H9 (cell line): ENCODE measurements at regions not wholly inside any gene's neighbourhood (a gene's known extent, or its start where the extent isn't known, plus 50 kb on each side); places are given as distances from the start of the nearest gene placed in this dataset.

Experiments
- DNase-seq: peaks from one replicate; pipeline ENCODE4 v3.0.0-alpha.2; 2017
- H2AFZ ChIP-seq: one replicate; pipeline ENCODE4 v1.6.1; 2013; ENCODE audit warnings: mild to moderate bottlenecking, low read length, control low read depth, moderate library complexity
- H2AK5ac ChIP-seq: 2 replicates; pipeline ENCODE4 v1.6.1; 2013; ENCODE audit warnings: low read length, control low read depth, mixed read lengths; ENCODE audit not compliant: insufficient read length
- H2BK120ac ChIP-seq: one replicate; pipeline ENCODE4 v1.6.1; 2013; ENCODE audit warnings: low read depth, mild to moderate bottlenecking, low read length, control low read depth, inconsistent platforms; ENCODE audit not compliant: poor library complexity, severe bottlenecking
- H2BK12ac ChIP-seq: 2 replicates; pipeline ENCODE4 v1.6.1; 2013; ENCODE audit warnings: low read length, control low read depth, mixed read lengths, low read depth; ENCODE audit not compliant: insufficient read length
- H2BK15ac ChIP-seq: 2 replicates; pipeline ENCODE4 v1.6.1; 2013; ENCODE audit warnings: low read depth, low read length, control low read depth
- H2BK20ac ChIP-seq: one replicate; pipeline ENCODE4 v1.6.1; 2013; ENCODE audit warnings: low read depth, mild to moderate bottlenecking, low read length, control low read depth, inconsistent platforms; ENCODE audit not compliant: poor library complexity, severe bottlenecking
- H2BK5ac ChIP-seq: 2 replicates; pipeline ENCODE4 v1.6.1; 2013; ENCODE audit warnings: low read length, control low read depth, mixed read lengths; ENCODE audit not compliant: insufficient read length
- H3K14ac ChIP-seq: 2 replicates; pipeline ENCODE4 v1.6.1; 2013; ENCODE audit warnings: low read length, control low read depth; ENCODE audit not compliant: insufficient read depth
- H3K18ac ChIP-seq: 2 replicates; pipeline ENCODE4 v1.6.1; 2013; ENCODE audit warnings: low read depth, mild to moderate bottlenecking, mixed read lengths, low read length, control low read depth; ENCODE audit not compliant: insufficient read length
- H3K23ac ChIP-seq: 2 replicates; pipeline ENCODE4 v1.6.1; 2013; ENCODE audit warnings: low read length, control low read depth, mixed read lengths, low read depth; ENCODE audit not compliant: insufficient read length
- H3K23me2 ChIP-seq: 2 replicates; pipeline ENCODE4 v1.6.1; 2013; ENCODE audit warnings: low read depth, mild to moderate bottlenecking, mixed read lengths, low read length, control low read depth; ENCODE audit not compliant: insufficient read length, poor library complexity, severe bottlenecking
- H3K27ac ChIP-seq: 2 replicates; pipeline ENCODE4 v1.5.1; 2013; ENCODE audit warnings: low read length, control low read depth, mixed read lengths, low read depth; ENCODE audit not compliant: insufficient read length
- H3K27me3 ChIP-seq: 2 replicates; pipeline ENCODE4 v1.6.1; 2013; ENCODE audit warnings: low read length, control low read depth, inconsistent platforms; ENCODE audit not compliant: insufficient read depth
- H3K4ac ChIP-seq: 2 replicates; pipeline ENCODE4 v1.6.1; 2013; ENCODE audit warnings: low read depth, mild to moderate bottlenecking, control low read depth, inconsistent platforms, low read length, moderate library complexity
- H3K4me1 ChIP-seq: 2 replicates; pipeline ENCODE4 v1.6.1; 2013; ENCODE audit warnings: low read length, control low read depth, inconsistent platforms; ENCODE audit not compliant: insufficient read depth
- H3K4me2 ChIP-seq: 2 replicates; pipeline ENCODE4 v1.6.1; 2013; ENCODE audit warnings: low read length, control low read depth, mixed read lengths; ENCODE audit not compliant: insufficient read length, insufficient read depth
- H3K56ac ChIP-seq: 2 replicates; pipeline ENCODE4 v1.6.1; 2013; ENCODE audit warnings: low read depth, mild to moderate bottlenecking, mixed read lengths, low read length, control low read depth; ENCODE audit not compliant: insufficient read length
- H3K79me1 ChIP-seq: 2 replicates; pipeline ENCODE4 v1.6.1; 2013; ENCODE audit warnings: low read depth, mild to moderate bottlenecking, moderate library complexity, low read length, control low read depth, inconsistent platforms; ENCODE audit not compliant: insufficient read depth, poor library complexity, severe bottlenecking
- H3K79me2 ChIP-seq: 2 replicates; pipeline ENCODE4 v1.6.1; 2013; ENCODE audit warnings: low read length, control low read depth, inconsistent platforms; ENCODE audit not compliant: insufficient read depth
- H3K9ac ChIP-seq: 2 replicates; pipeline ENCODE4 v1.6.1; 2013; ENCODE audit warnings: low read length, control low read depth, mixed read lengths; ENCODE audit not compliant: insufficient read length; ENCODE audit errors: extremely low read depth
- H3K9me3 ChIP-seq: one replicate; pipeline ENCODE4 v1.6.1; 2013; ENCODE audit warnings: low read depth, low read length, inconsistent platforms; ENCODE audit not compliant: control insufficient read depth
- H3T11ph ChIP-seq: one replicate; pipeline ENCODE4 v1.6.1; 2013; ENCODE audit warnings: mild to moderate bottlenecking, low read length, control low read depth, inconsistent platforms
- H4K20me1 ChIP-seq: one replicate; pipeline ENCODE4 v1.6.1; 2013; ENCODE audit not compliant: control insufficient read depth, insufficient read length, insufficient read depth
- H4K5ac ChIP-seq: 2 replicates; pipeline ENCODE4 v1.6.1; 2013; ENCODE audit warnings: low read depth, mild to moderate bottlenecking, mixed read lengths, low read length, control low read depth; ENCODE audit not compliant: insufficient read length
- H4K8ac ChIP-seq: replicated peaks from 2 replicates; pipeline ENCODE4 v1.6.1; 2013; ENCODE audit warnings: low read length, control low read depth, mixed read lengths, low read depth; ENCODE audit not compliant: insufficient read length
- H4K91ac ChIP-seq: 2 replicates; pipeline ENCODE4 v1.6.1; 2013; ENCODE audit warnings: low read depth, mild to moderate bottlenecking, moderate library complexity, mixed read lengths, low read length, control low read depth; ENCODE audit not compliant: insufficient read length
- H3K27ac Mint-ChIP-seq, 3 experiments: 2 replicates in 2 of 3; 3 replicates in 1 of 3; pipeline ENCODE4 v1.8.0; 2020 to 2021; ENCODE audit warnings: mixed read lengths in 3 of 3, mild to moderate bottlenecking in 1 of 3, moderate library complexity in 1 of 3
- H3K27me3 Mint-ChIP-seq: 2 replicates; pipeline ENCODE4 v1.8.0; 2021; ENCODE audit warnings: low read depth, mild to moderate bottlenecking, moderate library complexity, mixed read lengths
- H3K36me3 Mint-ChIP-seq, 3 experiments: 2 replicates in 2 of 3; 3 replicates in 1 of 3; pipeline ENCODE4 v1.8.0; 2020 to 2021; ENCODE audit warnings: low read depth in 3 of 3, mixed read lengths in 3 of 3; ENCODE audit not compliant: insufficient read depth in 1 of 3
- H3K4me1 Mint-ChIP-seq, 2 experiments: 2 replicates each; pipeline ENCODE4 v1.8.0; 2020; ENCODE audit warnings: mixed read lengths in 2 of 2
- H3K4me3 Mint-ChIP-seq, 2 experiments: 2 replicates in 1 of 2; 3 replicates in 1 of 2; pipeline ENCODE4 v1.8.0; 2020 to 2021; ENCODE audit warnings: mild to moderate bottlenecking in 2 of 2, mixed read lengths in 2 of 2, moderate library complexity in 1 of 2
- H3K9me3 Mint-ChIP-seq, 2 experiments: 2 replicates in 1 of 2; 3 replicates in 1 of 2; pipeline ENCODE4 v1.8.0; 2020; ENCODE audit warnings: mild to moderate bottlenecking in 2 of 2, mixed read lengths in 2 of 2, moderate library complexity in 1 of 2
- WGBS: extraction: QIAGEN DNeasy Blood & Tissue Kit; methylation state at CpG from one replicate; pipeline ENCODE4 v1.1.7; 2013; ENCODE audit warnings: missing lambda C conversion rate, low lambda C conversion rate, mixed read lengths; ENCODE audit not compliant: insufficient read length; ENCODE audit errors: extremely low coverage; 5-methylcytosine and 5-hydroxymethylcytosine counted together
- TF ChIP-seq, protein P1 (sequence below): fragments of 200-600 bp; sonication (generic); conservative IDR thresholded peaks from 3 replicates; pipeline ENCODE4 v1.8.0; 2021; ENCODE audit warnings: antibody characterized with exemption, mild to moderate bottlenecking

DNA sequence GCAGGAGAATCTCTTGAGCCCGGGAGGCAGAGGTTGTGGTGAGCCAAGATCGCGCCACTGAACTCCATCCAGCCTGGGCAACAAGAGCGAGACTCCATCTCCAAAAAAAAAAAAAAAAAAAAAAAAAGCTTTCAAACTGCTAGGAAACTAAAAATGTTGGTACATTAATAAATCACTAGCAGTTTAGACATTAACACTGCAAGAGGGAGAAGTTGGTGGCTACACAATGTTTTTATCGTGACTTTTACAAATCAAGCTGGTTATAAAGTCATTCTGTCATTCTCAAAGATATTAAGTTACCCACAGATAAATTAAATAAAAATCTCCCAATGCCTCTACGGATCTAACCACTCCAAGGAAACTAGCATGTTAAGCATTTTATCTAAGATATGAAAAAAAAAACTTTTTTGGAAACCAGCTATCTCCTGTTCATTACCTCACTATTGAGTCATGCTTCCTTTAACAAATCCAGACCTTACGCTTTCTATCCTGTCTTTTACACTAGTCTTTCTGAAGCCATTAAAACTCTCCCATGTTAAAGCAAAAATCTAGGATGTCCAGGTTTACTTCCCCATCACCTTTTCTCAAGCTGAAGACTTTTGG, 85.9 kb upstream of the SMURF2 start:
- Histone ChIP-seq H2BK5ac (no peak overlapping the region), H3K56ac (no peak overlapping the region), H3K23me2 (no peaks in the 10 kb centered on the region), H3K4ac (no peak overlapping the region), H2BK120ac (no peak overlapping the region), H3K79me2 (no peaks in the 10 kb centered on the region), H2BK15ac (no peak overlapping the region), H4K8ac (no peak overlapping the region), H4K91ac (no peak overlapping the region), H2AFZ (no peak overlapping the region), H3K4me2 (no peak overlapping the region), H3K27me3 (no peaks in the 10 kb centered on the region), H3K18ac (no peak overlapping the region), H3T11ph (no peak overlapping the region), H2AK5ac (no peak overlapping the region), H3K27ac (no peak overlapping the region), H3K4me1 (no peaks in the 10 kb centered on the region), H2BK20ac (no peak overlapping the region), H2BK12ac (no peak overlapping the region), H3K9me3 (no peaks in the 10 kb centered on the region), H3K9ac (no peak overlapping the region), H3K23ac (no peak overlapping the region), H4K5ac (no peak overlapping the region), H4K20me1 (no peaks in the 10 kb centered on the region), H3K79me1 (no peaks in the 10 kb centered on the region), H3K14ac (no peak overlapping the region)
- DNase-seq, result no peak
- Mint-ChIP-seq H3K27me3 (no peaks in the 10 kb centered on the region), H3K36me3 (peaks cover 0 to 24% (median 17%) of the 10 kb centered on the region in 3 experiments; a peak in 6 of 7 replicates), H3K4me3 (no peak overlapping the region), H3K4me1 (no peaks in the 10 kb centered on the region), H3K9me3 (no peaks in the 10 kb centered on the region), H3K27ac (peak overlapping the region in 1 of 3 experiments; percentile 37; a peak in 2 of 7 replicates)
- no CpG with 5 or more reads among the region's 7 CpGs for WGBS
- TF ChIP-seq, protein P1, sequence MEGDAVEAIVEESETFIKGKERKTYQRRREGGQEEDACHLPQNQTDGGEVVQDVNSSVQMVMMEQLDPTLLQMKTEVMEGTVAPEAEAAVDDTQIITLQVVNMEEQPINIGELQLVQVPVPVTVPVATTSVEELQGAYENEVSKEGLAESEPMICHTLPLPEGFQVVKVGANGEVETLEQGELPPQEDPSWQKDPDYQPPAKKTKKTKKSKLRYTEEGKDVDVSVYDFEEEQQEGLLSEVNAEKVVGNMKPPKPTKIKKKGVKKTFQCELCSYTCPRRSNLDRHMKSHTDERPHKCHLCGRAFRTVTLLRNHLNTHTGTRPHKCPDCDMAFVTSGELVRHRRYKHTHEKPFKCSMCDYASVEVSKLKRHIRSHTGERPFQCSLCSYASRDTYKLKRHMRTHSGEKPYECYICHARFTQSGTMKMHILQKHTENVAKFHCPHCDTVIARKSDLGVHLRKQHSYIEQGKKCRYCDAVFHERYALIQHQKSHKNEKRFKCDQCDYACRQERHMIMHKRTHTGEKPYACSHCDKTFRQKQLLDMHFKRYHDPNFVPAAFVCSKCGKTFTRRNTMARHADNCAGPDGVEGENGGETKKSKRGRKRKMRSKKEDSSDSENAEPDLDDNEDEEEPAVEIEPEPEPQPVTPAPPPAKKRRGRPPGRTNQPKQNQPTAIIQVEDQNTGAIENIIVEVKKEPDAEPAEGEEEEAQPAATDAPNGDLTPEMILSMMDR, result no peak
